Activated naive CD8-positive, alpha-beta T cell treated with anti-CD3 and anti-CD28 coated beads, Interleukin-2, amount 50 U/mL, for 16 hours (primary cell): ENCODE measurements at regions not wholly inside any gene's neighbourhood (a gene's known extent, or its start where the extent isn't known, plus 50 kb on each side); places are given as distances from the start of the nearest gene placed in this dataset.

Experiments
- DNase-seq: peaks from one replicate; pipeline ENCODE4 v3.0.0-alpha.2; 2020; ENCODE audit warnings: low read depth, low spot score

DNA sequence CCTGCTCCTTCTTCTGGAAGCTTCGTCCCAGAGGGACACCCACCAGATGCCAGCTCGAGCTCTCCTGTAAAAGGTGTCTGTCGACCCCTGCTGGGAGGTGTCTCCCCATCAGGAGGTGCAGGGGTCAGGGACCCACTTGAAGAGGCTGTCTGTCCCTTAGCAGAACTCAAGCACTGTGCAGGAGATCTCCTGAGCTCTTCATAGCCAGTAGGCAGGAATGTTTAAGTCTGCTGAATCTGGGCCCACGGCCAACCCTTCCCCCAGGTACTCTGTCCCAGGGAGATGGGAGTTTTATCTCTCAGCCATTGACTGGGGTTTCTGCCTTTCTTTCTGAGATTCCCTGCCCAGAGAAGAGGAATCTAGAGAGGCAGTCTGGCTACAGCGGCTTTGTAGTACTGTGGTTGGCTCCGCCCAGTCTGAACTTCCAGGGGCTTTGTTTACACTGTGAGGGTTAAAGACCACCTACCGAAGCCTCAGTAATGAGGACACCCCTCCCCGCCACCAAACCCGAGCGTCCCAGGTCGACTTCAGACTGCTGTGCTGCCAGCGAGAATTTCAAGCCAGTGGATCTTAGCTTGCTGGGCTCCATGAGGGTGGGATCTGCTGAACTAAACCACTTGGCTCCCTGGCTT is 1383.0 kb upstream of the TENM3 start:
- no peak for DNase-seq

DNA sequence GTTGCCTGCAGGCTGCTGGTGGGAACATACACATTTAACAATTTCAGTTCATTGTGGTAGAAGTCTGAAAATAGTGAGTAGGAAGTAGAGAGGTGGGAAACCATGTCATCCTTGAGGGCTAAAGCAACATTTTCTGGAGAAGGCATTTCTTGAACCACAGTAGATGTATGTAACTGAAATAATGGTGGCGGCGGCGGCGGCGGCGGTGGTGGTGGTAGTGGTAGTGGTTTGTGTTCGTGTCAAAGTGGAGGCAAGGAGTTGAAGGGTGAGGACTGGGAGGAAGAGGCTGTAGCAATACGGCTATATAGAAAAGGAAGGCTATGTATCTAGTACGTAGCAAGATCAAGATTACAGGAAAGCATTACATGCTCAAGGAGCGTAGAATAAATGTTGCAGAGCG is 1381.6 kb upstream of the TENM3 start:
- DNase-seq: no peak

DNA sequence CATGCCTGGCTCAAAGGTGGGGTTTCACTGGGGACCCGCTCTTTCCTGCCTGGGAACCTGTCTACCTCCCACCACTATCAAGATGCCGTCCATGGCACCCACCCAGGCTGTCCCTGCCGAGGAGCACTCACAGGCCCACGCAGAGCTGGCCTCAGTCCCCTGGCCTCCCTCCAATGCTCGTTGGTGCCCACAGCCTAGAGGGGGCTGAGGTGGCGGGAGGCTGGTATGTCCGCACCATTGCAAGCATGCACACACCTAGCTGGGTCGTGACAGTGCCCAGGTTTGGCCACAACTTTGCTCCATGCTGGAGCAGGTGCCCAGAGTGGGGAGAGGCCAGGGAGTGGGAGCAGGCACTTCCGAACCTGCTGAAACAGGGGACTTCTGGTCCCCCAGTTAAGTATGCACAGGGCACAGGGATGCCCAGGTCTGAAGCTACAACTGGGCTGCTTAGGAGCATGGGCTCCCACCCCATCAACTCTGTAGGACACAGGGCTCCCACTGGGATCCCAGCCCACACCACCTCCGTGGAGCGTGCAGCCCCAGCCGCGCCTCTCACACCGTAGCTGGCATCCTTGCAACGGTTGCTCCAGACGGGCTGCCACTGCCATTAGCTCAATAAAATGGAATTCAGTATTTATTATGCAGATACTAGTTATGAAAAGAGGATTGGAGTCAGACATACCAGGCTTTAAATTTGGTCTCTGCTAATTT is 1376.1 kb upstream of the TENM3 start:
- no peak for DNase-seq

DNA sequence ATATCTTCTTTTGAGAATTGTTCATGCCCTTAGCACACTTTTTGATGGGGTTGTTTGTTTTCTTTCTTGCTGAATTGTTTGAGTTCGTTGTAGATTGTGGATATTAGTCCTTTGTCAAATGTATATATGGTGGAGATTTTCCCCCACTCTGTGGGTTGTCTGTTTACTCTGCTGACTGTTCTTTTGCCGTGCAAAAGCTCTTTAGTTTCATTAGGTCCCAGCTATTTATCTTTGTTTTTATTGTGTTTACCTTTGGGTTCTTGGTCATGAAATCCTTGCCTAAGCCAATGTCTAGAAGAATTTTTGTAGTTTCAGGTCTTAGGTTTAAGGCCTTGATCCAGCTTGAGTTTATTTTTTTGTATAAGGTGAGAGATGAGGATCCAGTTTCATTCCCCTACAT is 1372.6 kb upstream of the TENM3 start:
- no peak for DNase-seq

DNA sequence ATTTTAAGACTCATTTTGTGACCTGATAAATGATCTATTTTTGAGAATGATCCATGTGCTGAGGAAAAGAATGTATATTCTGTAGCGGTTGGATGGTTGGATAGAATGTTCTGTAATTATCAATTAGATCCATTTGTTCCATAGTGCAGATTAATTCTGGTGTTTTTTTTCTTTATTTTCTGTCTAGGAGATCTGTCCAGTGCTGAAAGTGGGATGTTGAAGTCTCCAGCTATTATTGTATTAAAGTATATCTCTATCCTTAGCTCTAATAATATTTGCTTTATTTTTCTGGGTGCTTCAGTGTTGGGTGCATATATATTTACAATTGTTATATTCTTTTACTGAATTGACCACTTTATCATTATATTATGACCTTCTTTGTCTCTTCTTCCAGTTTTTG is 1344.9 kb upstream of the TENM3 start:
- no peak for DNase-seq

DNA sequence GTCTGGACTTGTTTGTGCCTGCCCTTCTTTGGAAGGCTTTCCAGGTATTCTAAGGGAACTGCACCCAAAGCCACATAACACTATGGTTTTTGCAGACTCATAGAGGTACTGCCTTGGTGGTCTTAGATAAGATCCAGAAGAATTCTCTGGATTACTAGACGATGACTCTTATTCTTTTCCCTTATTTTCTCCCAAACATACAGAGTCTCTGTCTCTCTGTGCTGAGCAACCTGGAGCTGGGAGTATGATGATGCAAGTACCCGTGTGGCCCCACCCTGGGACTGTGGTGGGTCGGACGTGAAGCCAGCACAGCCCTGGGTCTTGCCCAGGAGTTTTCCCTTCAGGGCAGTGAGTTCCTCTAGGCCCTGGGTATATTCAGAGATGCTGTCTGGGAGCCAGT is 1342.4 kb upstream of the TENM3 start:
- DNase-seq: no peak

DNA sequence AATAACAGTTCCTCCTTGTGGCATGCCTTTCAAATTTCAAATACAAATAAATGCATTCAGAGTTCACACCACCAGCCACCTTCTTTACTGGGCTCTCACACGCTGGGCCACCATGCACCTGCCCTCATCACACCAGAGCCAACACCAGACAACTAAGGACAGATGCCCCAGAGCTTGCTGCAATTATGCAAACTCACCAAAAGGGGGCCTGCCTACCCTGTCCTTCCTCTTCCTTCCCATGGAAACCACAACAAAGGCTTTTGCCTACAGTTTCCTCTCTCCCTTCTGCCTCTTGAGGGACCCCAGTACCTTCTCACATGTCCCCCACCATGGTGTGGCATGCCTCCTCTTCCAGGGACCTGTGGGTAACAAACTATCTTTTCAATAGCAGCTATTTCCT is 1333.9 kb upstream of the TENM3 start:
- no peak for DNase-seq

DNA sequence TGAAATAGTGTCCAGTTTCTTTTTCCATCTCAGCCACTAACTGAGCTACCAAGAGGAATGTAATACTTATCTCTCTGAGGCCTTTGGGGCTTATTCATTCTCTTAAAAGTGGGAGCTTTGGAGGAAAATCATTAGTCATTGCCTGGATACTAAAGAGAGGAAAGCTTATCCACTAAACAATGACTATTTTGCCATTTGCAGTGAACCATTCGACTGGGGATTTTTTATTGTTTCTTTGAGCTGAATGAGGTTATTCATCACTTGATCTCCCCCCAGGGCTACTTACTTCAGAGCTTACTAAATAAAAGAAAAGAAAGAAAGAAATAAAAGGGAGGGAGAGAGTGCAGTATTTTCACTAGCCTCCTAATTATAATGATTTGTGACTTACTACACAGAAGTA is 1329.5 kb upstream of the TENM3 start:
- no peak for DNase-seq

DNA sequence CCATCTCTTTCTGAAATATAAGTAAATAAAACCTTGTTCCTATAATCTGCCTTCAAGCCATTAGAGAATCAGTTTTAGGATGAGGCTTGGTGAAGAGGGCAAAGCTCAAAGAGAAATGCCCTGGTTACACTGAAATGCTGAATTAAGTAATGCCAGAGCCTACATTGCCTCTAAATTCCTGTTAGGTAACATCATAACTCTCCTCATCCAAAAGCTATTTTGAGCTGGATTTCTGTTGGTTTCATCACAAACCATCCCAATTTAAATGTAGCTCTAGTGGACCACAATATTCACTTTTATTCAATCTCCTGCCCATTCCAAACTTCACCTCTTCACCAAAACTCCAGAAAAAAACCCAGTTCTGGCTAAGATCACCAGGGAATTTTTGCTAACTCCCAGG is 1319.7 kb upstream of the TENM3 start:
- no peak for DNase-seq

DNA sequence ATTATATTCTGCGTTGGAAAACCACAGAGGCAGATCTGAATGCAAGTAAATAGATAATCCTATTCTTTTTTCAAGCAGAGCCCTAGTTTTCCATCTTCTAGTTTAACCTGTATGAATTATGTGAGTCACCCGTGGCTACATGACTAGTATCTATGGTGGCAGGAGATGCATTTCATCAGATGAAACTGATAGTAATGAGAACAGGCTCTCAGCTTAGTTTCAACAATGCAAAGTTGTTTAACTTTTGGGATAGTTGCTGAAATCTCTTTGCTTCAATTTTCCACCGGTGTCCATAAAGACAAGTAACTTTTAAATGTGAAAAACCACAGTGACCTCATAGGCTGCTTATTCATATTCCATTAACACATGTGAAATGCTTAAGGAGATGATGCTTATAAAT is 1317.4 kb upstream of the TENM3 start:
- DNase-seq: no peak

DNA sequence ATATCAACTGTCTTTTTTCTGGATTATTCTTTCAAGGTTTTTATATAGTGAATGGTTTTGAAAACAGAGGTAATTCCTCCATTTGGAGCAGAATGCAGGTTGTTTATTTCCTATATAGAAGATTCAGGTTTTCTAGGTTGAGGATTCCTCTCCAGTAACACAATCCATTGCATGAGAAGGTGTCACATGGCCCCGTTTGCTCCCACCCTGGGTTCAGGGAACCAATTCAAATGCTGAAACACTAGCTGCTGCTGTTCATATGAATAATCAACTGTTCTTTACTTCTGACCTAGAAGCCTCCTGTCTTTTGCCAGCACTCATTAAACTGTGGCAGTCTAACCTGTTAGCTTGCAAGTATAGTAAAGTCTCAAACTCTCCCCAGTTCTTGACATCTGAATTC is 1316.9 kb upstream of the TENM3 start:
- DNase-seq: no peak

DNA sequence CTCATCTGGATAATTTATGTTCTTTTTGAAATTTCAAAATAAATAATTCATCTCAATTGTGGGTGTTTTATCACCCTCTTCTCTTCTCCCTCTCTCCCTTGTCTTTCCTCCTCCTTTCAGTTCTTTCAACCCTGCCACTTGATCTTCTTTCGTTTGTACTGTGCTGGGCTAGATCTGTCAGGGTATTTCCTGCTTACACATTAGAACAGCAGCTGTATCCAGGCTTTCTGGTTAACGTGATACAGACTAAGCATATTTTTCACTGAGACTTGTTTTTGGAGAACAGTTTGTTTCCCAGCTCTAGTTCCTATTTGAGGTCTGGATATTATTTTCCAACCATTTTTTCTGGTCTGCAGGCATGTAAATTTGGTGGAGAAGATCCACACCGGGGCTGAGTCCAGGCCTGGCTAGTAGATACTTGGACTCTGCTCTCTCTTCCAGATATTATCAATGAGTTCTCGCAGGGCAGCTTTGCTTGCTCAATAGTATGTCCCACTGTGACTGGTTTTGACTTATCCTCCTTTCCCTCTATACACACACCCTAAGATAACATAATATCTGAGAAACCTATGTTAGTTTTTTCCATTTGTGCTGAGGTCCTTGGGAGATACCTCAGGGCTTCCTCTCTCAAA is 1310.7 kb upstream of the TENM3 start:
- no peak for DNase-seq

DNA sequence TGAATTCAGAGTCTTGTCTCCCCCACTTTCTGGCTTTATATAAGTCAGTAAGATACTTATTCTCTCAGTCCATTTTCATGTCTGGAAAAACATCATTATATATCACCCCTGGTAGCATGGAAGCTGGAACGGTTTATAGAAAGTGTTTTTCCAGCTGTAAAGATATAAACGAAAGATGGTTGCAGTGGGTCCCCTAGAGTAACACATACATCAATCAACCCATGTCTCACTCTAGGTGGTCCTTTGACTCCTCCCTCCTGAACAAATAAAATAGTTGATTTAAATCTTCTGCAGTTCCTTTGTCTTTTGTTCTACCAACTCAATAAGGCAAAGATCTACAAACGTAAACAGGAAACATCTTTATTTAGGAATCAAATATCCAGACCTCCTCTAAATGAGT is 1306.1 kb upstream of the TENM3 start:
- no peak for DNase-seq

DNA sequence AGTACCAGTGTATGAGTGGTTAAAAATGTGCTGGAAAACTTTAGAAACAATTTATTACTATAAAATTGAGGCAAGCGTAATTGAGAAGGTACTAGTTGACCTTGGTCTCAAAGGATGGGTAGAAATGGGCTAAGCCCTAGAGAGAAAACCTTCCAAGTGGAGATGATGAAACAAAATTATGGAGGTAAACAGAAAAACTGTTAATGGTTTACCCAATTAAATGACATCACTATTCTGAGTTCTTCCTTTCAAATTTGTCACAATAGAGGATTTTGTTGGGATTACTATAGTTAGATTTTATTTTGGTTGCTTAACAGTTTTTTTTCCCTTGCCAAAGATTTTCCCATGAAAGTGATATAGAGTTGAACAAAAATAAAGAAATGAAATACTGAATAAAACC is 1302.5 kb upstream of the TENM3 start:
- DNase-seq: no peak

DNA sequence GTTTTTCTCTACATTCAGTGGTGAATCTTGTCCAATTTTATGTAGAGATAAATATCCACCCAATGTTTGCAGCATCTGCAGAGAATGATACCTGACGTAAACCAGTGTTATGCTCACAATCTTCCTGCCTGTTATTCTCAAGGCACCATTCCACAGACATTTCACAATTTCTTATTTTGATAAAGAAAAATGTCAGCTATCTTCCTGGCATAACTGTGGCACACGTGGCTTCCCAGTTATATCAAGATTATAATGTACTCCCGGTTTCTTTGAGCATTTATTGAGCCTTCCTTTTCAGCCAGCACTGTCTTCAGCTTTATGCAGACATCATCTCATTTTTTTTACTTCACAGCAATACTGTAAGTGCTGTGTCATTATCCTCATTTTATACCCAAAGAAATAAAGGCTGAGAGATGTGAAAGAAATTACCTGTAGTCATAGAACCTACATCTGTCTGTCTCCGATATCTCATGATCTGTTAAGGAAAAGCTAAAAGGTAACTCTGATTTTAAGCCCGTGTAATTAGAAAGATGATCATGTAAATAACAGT is 1300.8 kb upstream of the TENM3 start:
- no peak for DNase-seq

DNA sequence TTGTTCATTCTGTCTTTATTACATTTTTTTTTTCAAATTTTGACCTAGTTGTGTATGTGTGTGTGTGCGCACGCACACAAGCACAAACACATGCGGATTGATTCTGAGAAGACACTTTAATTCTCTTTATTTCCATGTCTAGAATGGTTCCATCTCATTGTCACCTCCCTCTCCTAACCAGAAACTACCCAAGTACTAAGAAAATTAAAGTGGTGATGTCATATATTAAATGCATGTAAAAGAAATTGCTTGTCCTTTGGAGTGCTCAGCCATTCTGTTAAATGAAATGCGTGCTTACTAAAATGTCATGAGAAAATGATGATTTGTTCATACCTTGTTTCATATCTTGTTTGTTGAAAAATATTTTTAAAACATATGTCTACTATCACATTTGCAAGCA is 1297.0 kb upstream of the TENM3 start:
- no peak for DNase-seq

DNA sequence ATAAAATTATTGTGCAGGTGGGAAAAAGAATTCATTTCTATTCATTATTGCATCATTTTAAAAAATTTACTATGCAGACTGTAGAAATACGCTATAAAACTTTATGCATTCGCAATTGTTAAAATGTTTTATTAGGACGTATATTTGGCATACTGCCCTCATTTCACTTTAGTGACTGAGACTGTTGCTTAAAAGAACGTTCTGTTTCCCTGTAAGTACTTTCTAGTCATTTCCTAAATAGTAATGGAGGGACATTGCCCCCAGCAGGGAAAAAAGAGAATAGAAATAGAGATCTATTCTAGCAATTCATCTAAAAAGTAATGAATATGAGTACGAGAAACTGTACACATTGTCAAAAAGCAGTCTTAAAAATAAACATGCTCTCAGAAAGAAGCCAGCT is 1295.8 kb upstream of the TENM3 start:
- DNase-seq: no peak

DNA sequence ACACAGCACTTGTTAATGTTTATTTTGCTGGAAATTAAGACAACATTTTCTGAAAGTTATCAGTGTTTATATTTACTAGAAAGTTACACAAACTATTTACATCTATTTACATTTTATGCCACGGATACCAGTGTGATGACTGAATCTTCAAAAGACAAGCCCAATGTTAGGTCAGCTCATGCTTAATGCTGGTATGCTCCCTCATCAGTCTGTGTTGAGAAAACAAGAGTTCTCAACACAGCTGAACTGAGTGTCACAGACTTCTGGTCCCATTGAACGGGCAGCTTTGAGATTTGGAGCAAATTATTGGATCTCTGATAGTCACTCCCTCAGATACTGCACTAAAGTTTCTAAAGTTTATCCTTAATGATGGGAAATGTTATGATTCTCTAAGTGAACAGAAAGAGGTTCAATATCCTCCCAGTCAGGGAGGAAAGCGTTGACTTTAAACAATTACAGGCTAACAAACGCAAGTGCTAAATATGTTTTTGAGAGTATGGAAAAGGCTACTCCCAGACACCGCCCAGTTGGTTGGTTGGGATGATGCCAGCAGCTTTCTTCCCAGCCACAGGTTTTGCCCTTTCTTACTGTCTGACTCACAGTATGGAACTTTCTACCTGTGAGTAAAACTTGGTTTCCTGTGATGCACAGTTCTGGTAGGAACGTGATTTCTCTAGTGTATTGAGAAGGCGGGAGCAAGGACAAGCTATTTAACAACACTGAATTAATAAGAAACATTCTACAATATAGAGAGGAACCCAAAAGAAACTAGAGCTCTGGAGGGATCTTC is 1293.6 kb upstream of the TENM3 start:
- DNase-seq: no peak

DNA sequence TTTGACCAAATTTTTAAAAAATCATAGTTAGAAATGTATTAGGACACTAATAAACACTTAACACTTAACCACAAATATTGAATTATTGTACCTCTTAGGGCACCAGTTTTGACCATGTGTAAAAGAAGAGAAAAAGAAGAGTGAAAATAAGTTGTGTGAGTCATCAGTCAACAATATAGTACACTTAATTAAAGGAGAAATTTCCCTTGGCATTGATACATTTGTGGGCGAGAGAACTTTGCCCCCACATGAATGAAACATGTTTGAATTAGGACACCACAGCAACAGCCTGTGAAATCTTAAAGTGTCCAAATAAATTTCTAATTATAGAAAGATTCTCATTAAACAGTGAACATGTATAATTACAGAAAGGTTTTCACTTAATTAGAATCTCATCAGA is 1292.8 kb upstream of the TENM3 start:
- no peak for DNase-seq

DNA sequence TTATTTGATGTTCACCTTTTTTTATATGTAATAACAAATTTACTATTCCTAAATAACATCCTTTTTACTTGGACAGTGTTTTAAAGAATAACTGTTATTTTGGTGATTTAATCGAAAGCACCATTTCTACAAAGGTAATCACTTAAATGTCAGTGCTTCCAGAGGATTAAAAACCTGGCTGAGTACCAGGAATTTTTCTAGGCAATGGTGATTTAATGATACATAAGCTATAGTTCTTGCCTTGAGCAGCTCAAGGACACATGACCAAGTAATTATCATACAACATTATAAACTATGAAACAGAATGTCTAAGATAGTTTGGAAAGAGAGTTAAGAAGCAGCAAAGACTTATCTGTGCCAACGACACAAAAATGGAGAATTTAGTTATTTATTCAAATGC is 1291.9 kb upstream of the TENM3 start:
- no peak for DNase-seq

DNA sequence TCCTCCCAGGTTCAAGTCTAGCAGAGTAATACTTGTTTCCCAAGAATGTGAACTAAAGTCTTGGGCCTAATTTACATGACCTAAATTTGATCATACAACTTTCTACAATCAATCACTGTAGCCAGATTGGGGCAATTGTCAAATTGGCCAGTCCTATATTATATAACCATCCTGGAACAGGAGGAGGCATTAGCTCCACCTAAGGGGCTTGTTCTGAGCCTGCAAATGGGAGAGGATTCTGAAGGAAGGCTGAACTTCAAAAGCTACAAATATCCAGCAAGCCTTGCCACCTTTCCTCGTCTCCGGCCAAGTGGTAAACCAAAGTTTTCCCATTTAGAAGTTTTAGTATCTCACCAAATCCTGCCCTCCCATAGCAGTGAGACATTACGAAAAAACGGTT is 1289.6 kb upstream of the TENM3 start:
- no peak for DNase-seq

DNA sequence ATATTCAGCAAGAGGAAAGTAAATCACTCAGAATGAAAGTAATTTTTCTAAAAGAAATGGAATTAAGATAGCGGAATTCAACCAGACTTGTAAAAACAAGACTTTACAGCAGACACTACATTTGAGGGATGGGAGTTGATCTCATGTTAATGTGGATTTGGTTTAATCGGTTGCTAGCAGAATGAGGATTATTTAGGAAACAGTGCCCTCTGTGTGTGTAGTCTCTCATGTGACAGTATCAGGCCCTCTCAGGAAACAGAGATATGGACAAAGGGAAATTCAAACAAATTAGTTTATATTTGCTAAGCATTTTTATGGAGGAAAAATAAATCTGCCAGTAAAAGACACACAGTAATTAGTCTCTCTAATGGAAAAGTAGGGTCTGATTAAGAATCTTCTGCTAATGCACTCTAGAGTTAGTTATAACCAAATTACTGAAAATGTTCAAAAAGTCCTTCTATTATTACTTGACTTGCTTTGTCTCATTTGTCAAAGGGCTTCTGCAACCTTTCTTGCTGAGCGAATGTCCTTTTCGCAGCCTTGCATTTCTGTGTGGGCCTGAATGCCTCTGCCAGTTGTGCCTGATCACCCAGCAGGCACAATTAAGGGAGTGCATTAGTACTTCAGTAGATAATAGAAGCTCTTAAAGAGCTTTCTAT is 1282.3 kb upstream of the TENM3 start:
- no peak for DNase-seq
